ENCODE measurements at regions not wholly inside any gene's neighbourhood (a gene's known extent, or its start where the extent isn't known, plus 50 kb on each side); places are given as distances from the start of the nearest gene placed in this dataset.

- TF ChIP-seq, protein P1, sequence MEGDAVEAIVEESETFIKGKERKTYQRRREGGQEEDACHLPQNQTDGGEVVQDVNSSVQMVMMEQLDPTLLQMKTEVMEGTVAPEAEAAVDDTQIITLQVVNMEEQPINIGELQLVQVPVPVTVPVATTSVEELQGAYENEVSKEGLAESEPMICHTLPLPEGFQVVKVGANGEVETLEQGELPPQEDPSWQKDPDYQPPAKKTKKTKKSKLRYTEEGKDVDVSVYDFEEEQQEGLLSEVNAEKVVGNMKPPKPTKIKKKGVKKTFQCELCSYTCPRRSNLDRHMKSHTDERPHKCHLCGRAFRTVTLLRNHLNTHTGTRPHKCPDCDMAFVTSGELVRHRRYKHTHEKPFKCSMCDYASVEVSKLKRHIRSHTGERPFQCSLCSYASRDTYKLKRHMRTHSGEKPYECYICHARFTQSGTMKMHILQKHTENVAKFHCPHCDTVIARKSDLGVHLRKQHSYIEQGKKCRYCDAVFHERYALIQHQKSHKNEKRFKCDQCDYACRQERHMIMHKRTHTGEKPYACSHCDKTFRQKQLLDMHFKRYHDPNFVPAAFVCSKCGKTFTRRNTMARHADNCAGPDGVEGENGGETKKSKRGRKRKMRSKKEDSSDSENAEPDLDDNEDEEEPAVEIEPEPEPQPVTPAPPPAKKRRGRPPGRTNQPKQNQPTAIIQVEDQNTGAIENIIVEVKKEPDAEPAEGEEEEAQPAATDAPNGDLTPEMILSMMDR (conservative IDR thresholded peaks at IDR 0.05 in 1 of 2, IDR thresholded peaks at IDR 0.05 in 1 of 2; ENCODE audit: low read depth in 1 of 2, low read length in 2 of 2) = no peak
- no peak for TF ChIP-seq EZH2 (IDR thresholded peaks at IDR 0.05; ENCODE audit: low read length, missing control alignments)
These were observed 127.4 kb upstream of the PRMT8 start for GRCh38 chr12:3363608-3364007.

Measured in fibroblast of lung (primary cell).